MCF 10A (cell line): ENCODE measurements at regions not wholly inside any gene's neighbourhood (a gene's known extent, or its start where the extent isn't known, plus 50 kb on each side); places are given as distances from the start of the nearest gene placed in this dataset.

Source experiments
- BruUV-seq: library from RNA; stranded (reverse); fragments of 400-500 nt; replicated peaks from 2 replicates; lab custom pipeline; 2021; lab: Mats Ljungman, UMichigan
- CTCF ChIA-PET: fragments of 300-600 bp; sonication (Branson Sonifier 250); formaldehyde crosslinking; extraction: SDS; loops from one replicate; lab custom pipeline; 2021; ENCODE audit warnings: antibody characterized with exemption, inconsistent platforms; lab: Yijun Ruan, JAX
- POLR2A ChIA-PET: fragments of 300-600, 350-650 bp; sonication (Branson Sonifier 250); formaldehyde crosslinking; extraction: SDS; loops from one replicate; lab custom pipeline; 2020; ENCODE audit warnings: antibody characterized with exemption, inconsistent platforms; lab: Yijun Ruan, JAX
- DNase-seq: peaks from one replicate; pipeline ENCODE4 v3.0.0-alpha.2; 2018; ENCODE audit not compliant: unreplicated experiment
- H3K27ac Mint-ChIP-seq: one replicate; pipeline ENCODE4 v1.8.0; 2022; ENCODE audit warnings: mild to moderate bottlenecking, low read depth, mixed read lengths; ENCODE audit not compliant: unreplicated experiment
- H3K27me3 Mint-ChIP-seq: one replicate; pipeline ENCODE4 v1.8.0; 2022; ENCODE audit warnings: mixed read lengths; ENCODE audit not compliant: insufficient read depth, unreplicated experiment
- H3K36me3 Mint-ChIP-seq: one replicate; pipeline ENCODE4 v1.8.0; 2022; ENCODE audit warnings: mild to moderate bottlenecking, moderate library complexity, mixed read lengths; ENCODE audit not compliant: insufficient read depth, unreplicated experiment
- H3K4me1 Mint-ChIP-seq: one replicate; pipeline ENCODE4 v1.8.0; 2022; ENCODE audit warnings: mixed read lengths; ENCODE audit not compliant: insufficient read depth, unreplicated experiment
- H3K4me3 Mint-ChIP-seq: one replicate; pipeline ENCODE4 v1.8.0; 2022; ENCODE audit warnings: mild to moderate bottlenecking, moderate library complexity, mixed read lengths; ENCODE audit not compliant: unreplicated experiment
- H3K9me3 Mint-ChIP-seq: one replicate; pipeline ENCODE4 v1.8.0; 2022; ENCODE audit warnings: mixed read lengths; ENCODE audit not compliant: unreplicated experiment
- intact Hi-C: fragments of 100-400 bp; cut with micrococcal nuclease; formaldehyde crosslinking; loops from 2 replicates; pipeline ENCODE4 v1.14.1; 2022
- TF ChIP-seq, protein P1 (sequence below): fragments of 200-600 bp; IDR thresholded peaks from one replicate; pipeline ENCODE4 v1.8.0; 2022; ENCODE audit warnings: antibody characterized with exemption, mild to moderate bottlenecking; ENCODE audit not compliant: unreplicated experiment

DNA sequence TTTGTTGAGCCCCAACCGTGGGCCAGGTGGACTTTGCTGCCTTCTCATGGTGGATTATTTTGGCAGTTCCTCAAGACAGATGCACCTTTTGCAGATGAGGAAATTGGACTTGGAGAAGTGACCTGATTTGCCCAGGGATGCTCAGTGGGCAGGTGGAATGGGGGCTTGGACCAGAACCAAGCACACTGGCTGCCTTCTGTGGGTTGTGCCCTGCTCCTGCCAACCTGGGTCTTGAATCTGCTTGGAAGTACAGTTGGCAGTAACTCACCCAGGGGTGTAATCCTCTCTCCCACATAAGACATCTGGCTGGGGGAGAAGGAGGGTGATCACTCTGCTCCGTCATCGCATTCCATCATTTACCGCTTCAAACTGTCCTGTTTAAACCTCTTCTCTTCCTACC, 110.5 kb upstream of the GPR26 start:
- ChIA-PET POLR2A (no interaction called here), CTCF (interaction anchor here (1.2 to 1.8 kb wide), 2 partner anchors 424 to 547 kb away, joined by 5 to 7 read pairs; partner anchors contain the start of gene IKZF5)
- Mint-ChIP-seq H3K4me3 (no peak overlapping the region), H3K27me3 (no peaks in the 10 kb centered on the region), H3K36me3 (no peaks in the 10 kb centered on the region), H3K4me1 (no peaks in the 10 kb centered on the region), H3K27ac (no peak overlapping the region), H3K9me3 (no peaks in the 10 kb centered on the region)
- no TSS peak for BruUV-seq
- TF ChIP-seq, protein P1, sequence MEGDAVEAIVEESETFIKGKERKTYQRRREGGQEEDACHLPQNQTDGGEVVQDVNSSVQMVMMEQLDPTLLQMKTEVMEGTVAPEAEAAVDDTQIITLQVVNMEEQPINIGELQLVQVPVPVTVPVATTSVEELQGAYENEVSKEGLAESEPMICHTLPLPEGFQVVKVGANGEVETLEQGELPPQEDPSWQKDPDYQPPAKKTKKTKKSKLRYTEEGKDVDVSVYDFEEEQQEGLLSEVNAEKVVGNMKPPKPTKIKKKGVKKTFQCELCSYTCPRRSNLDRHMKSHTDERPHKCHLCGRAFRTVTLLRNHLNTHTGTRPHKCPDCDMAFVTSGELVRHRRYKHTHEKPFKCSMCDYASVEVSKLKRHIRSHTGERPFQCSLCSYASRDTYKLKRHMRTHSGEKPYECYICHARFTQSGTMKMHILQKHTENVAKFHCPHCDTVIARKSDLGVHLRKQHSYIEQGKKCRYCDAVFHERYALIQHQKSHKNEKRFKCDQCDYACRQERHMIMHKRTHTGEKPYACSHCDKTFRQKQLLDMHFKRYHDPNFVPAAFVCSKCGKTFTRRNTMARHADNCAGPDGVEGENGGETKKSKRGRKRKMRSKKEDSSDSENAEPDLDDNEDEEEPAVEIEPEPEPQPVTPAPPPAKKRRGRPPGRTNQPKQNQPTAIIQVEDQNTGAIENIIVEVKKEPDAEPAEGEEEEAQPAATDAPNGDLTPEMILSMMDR, result no peak
- DNase-seq, result no peak
- intact Hi-C loops, result no loop called here

DNA sequence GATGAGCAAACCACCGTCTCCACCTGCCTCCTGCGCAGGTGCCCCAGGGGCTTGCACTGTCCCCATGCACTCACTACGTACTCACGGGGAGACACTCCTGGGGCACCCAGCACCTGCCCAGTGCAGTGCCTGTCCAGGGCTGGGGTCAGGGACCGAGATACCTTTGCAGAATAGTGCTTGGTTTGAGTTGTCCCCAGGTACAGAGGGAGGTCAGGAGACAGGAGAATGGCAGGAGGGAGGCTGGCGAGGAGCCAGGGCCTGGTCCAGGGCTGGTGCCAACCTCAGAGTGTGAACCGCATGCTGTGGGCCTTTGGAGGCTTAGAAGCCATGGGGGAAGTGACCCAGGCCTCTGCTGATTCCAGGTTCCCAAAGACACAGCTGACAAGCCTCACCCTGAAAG, 110.1 kb upstream of the GPR26 start:
- DNase-seq, result no peak
- ChIA-PET POLR2A (no interaction called here), CTCF (interaction anchor here (0.6 to 1.1 kb wide), 4 partner anchors 13 to 513 kb away, joined by 3 to 5 read pairs (median 4); no protein-coding TSS in a partner anchor)
- Mint-ChIP-seq H3K9me3 (no peaks in the 10 kb centered on the region), H3K4me3 (no peak overlapping the region), H3K27ac (no peak overlapping the region), H3K36me3 (no peaks in the 10 kb centered on the region), H3K27me3 (no peaks in the 10 kb centered on the region), H3K4me1 (no peaks in the 10 kb centered on the region)
- intact Hi-C loops, result no loop called here
- TF ChIP-seq, protein P1, result no peak
- no TSS peak for BruUV-seq

DNA sequence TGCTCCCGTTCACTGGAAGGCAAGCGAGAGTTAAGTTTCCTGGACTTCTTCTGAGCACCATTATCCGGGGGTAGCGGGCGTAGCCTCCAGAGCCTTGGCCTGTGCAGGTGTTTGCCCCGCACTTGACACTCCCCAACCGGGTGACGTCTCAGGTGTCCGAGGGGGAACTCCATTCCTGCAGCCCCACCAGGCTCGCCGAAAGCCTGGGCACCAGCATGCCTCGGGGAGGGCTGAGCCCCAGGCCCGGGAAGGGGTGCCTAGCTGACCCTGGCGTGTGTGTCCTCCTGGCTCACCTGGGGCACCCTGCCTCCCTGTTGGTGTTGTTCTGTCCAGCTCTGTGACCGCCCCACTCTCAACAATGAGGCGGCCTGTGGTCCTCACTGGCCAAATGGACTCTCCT, 109.4 kb upstream of the GPR26 start:
- TF ChIP-seq, protein P1, result no peak
- Mint-ChIP-seq H3K4me1 (no peaks in the 10 kb centered on the region), H3K4me3 (no peak overlapping the region), H3K36me3 (no peaks in the 10 kb centered on the region), H3K9me3 (no peaks in the 10 kb centered on the region), H3K27me3 (no peaks in the 10 kb centered on the region), H3K27ac (no peak overlapping the region)
- POLR2A ChIA-PET, result no interaction called here
- no peak for DNase-seq
- BruUV-seq, result no TSS peak
- intact Hi-C loops, result no loop called here
- CTCF ChIA-PET, result interaction anchor here (0.6 to 1.1 kb wide), 5 partner anchors 13 to 522 kb away, joined by 3 to 5 read pairs (median 3); no protein-coding TSS in a partner anchor

DNA sequence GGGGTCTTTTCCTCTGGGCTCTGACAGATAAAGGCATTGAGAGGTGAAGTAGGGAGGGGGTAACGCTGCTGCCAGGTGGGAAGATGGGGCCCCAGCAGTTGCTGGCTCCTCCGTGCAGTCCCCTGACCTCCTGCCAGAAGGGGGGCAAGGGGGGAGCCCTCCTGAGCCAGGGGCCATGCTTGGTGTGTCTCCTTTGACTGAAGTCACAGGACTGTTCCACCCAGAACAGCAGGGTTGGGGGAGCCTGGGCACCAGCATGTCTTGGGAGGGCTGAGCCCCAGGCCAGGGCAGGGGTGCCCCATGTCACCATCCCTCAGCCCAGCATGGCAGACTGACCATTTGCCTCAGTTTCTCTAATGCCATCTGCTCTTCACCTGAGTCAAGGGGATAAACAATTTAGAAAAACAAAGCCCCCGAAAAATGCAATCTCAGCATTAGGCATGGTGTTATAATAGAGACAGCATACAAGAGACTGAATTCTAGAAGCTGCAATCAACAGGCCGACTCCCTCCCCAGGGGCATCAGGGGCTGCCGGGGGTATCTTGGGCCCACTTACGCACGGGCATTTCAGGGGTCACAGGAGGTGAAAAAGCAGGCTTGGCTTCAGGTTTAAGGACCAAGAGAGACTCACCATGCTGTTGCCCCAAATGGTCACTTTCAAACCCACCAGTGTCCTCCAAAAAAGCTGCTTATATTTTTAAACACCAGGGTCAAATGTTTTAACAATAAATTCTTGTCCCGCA, 108.6 kb upstream of the GPR26 start:
- no TSS peak for BruUV-seq
- POLR2A ChIA-PET, result interaction anchor here (0.6 kb wide), 1 partner anchor 501 kb away, joined by 3 read pairs; no protein-coding TSS in a partner anchor
- H3K4me3 Mint-ChIP-seq, result no peak overlapping the region
- intact Hi-C loops, result no loop called here
- CTCF ChIA-PET, result interaction anchor here (0.7 to 3.7 kb wide), 12 partner anchors 9 to 592 kb away, joined by 3 to 29 read pairs (median 4); no protein-coding TSS in a partner anchor
- TF ChIP-seq, protein P1, result no peak
- no peaks in the 10 kb centered on the region for H3K4me1 Mint-ChIP-seq
- no peaks in the 10 kb centered on the region for H3K9me3 Mint-ChIP-seq
- no peaks in the 10 kb centered on the region for H3K27me3 Mint-ChIP-seq
- no peak for DNase-seq
- no peak overlapping the region for H3K27ac Mint-ChIP-seq
- peaks cover 2% of the 10 kb centered on the region for H3K36me3 Mint-ChIP-seq
